ENCODE measurements at regions not wholly inside any gene's neighbourhood (a gene's known extent, or its start where the extent isn't known, plus 50 kb on each side); places are given as distances from the start of the nearest gene placed in this dataset.

DNA sequence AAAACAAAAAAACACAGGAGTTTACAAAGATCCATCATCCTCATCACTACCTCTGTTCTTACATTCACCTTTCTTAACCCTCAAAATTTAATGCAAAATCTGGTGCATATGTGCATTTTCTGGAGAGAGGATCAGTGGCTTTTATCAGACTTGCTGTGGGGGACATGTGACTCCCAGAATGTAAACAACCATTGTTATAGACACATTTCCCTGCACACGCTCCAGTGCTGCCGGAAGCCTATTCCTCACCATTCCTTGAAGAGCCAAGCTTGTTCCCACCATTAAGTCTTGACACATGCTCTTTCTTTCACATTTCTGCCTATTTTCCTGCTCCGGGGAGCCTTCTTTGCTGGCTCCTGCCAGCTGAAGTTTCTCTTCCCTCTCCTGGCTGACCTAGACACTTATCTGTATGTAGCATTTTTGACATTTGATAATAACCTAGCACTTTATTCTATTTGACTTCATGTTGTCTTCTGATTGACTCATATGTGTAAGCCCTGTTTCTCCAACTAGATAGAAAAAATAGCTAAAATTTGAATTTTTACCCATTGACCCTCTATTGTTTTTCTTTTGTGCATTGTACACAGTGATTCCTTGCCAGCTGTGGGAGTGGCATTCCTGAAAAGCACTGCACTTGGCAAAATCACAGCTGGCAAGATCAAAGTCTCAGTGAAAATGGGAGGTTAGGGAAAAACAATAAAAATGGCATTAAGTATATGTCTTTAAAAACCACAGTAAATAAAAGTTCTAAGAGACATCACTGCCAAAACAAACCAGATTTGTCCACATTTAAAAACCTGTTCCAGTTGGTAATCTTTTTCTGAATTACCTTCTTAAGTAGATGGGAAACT lies 76.8 kb upstream of the CIBAR2 start:
- DNase-seq: no peak

DNA sequence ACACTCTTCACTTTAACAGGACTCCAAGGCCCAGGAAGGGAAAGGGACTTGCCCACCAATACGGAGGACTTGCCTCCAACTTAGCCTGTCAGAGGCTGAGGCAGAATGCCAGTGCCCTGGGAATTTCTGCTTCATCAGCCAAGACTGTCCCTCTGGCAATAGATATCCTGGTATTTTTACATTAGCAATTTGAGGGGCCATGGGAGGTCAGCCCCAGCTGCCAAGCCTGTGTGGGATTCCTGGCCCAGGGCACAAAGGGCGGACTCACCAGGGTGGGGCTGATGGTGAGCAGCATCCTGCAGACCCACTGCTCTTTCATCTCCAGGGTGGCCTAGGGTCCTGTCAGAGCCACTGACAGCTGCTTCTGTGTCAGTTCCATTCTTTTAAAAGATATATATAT lies 78.3 kb upstream of the CIBAR2 start:
- no peak for DNase-seq

DNA sequence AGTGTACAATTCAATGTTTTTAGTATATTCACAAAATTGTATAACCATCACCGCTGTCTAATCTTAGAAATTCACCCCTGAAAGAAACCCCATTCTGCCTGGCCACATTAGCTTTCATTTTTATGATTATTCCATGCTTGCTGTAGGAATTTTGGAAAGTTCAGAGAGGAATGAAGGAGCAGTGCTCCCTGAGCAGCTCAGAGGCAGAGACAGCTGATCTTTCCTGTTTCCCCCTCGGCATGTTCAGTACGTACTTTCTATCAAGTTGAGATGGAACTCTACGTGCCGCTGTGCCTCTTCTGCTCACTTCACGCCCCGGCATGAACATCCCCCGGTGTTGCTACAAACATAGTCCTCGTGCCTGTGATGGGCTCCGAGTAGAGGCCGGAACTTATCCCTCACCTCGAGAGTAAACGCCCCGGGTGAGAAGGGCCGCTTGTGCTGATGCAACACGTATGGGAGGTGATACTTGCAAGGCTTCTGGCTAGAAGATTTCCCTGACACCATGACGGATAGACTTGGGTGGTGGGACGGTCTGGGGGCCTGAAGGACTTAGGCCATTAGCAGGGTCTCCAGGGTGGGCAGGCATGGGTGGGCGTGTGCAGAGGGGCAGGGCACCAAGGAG lies 79.2 kb upstream of the CIBAR2 start:
- DNase-seq: no peak

DNA sequence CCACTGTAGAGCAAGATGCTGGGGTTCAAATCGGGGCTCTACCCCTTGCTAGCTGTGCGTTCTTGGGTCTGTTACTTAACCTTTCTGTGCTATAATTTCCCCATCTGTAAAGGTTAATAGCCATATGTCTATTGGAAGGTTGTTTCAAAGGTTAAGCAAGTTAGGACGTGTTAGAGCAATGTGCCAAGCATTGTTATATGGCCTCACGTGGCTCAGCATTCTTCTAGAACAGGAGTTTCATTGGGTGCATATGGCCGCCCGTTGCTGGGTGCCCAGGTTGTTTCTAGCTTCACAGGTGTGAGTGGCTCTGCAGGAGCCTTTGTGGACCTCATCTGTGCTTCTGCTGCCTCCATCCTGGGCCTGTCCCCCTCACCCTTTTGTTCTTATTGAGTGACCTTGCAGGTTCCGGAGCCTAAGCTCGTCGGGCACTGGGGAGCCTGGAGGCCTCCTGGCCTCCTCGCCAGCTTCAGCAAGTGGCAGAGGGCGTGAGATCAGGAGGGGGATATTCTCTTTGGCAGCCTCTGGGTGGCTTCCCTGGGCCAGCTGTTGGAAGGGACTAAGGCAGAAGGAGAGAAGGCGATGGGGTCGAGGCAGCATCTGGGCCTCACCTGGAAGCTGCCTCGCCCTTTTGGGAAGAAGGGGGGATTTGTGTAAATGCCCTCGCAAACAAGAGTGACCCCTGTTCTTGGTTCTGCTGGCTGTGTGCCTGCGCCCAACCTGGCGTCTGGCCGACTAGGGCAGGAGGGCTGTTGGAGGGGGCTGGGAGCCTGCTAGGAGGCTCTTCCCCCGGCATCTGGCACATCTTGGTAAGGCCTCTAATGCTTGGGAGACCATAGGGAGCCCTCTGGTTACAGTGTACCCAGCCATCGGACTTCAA lies 80.2 kb upstream of the CIBAR2 start:
- DNase-seq: no peak

DNA sequence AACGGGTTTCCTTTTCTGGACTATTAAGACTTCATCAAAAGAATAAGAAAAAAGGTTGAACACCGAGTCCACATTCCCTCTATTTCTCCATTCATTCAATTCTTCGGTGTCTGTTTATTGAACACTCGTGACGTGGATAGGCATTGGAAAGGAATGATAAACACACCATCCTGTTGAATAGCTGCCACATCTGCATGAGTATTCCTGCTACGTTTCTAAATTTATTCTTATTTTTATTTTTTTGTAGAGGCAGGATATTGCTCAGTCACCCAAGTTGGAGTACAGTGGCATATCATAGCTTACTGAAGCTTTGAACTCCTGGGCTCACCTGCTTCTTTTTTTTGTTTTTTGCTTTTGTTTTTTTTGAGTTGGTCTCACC lies 80.8 kb upstream of the CIBAR2 start:
- DNase-seq: no peak

DNA sequence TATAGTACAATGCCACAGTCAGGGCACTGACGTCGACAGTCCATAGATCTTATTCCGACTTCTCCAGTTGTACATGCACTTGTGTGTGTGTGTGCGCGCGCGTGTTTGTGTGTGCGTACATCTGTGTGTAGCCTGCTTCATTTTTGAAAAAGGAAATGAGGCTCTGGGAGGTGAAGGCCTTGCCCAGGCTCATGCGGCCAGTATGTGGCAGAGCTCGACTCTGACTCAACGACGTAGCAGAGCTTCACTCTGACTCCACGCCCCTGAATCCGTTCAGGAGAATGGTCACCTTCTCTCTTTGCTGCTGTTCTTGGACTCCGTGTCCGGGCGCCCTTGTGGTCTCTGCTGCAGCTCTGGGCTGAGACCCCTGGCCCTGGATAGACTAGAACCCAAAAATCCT lies 81.6 kb upstream of the CIBAR2 start:
- DNase-seq: no peak

DNA sequence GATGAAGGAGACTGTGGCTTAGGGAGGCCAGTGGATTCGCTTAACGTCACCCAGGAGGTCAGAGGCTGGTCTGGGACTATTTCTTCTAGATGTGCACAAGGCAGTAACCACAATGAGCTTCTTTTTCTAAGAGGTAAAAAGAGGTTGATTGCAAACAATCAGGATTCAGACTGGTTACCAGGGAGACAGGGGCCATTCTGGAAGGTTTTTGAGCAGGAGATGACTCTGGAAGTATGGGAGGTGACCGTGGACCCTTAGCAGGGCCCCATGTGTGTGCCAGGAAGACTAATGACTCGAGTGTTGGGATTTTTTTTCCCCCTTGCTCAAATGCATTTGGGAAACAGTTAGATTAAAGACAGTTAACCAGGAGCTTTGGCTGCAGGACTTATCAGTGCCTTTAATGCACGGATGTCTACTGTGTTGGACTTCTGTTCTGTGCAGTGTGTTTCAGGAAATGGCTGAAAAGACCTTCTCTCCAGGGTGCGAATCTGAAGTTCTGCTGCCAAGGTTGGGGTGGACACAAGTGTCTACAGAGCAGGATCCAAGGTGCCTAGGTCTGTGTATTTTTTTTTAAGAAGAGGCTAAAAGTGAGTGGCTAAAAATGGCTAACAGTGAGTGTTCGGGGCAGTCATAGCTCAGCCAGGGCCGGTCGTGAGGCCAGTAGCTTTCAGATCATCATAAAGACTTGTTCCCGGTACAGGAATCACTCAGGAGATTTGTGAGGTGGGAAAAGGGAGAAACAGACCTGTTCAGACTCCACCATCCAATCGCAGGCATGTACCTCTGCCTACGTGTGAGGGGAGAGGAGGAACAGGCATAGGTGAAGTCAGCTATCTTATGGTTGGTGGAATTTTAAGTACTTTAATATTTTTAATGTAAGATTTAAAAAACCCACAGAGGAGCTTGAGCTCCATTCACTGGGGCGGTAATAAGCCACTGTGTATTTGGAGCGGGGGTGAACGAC lies 82.3 kb upstream of the CIBAR2 start:
- no peak for DNase-seq

DNA sequence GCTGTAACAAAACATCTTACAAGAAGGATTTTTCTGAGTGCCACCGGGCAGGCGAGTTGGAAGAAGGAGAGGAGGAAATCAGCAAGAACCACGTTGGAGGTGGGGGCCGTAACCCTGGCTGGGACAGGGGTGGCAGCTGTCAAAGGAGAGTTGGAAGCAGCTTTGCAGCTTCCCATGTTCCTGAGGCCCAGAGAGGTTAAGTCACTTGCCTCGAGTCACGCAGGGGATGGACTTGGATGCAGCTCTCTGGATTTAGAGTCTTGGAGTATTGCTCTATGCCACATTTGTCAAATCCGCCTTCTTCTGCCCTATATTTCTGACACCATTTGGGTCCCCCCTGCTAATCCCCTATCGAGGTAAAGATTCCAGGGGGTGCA lies 83.0 kb upstream of the CIBAR2 start:
- no peak for DNase-seq

DNA sequence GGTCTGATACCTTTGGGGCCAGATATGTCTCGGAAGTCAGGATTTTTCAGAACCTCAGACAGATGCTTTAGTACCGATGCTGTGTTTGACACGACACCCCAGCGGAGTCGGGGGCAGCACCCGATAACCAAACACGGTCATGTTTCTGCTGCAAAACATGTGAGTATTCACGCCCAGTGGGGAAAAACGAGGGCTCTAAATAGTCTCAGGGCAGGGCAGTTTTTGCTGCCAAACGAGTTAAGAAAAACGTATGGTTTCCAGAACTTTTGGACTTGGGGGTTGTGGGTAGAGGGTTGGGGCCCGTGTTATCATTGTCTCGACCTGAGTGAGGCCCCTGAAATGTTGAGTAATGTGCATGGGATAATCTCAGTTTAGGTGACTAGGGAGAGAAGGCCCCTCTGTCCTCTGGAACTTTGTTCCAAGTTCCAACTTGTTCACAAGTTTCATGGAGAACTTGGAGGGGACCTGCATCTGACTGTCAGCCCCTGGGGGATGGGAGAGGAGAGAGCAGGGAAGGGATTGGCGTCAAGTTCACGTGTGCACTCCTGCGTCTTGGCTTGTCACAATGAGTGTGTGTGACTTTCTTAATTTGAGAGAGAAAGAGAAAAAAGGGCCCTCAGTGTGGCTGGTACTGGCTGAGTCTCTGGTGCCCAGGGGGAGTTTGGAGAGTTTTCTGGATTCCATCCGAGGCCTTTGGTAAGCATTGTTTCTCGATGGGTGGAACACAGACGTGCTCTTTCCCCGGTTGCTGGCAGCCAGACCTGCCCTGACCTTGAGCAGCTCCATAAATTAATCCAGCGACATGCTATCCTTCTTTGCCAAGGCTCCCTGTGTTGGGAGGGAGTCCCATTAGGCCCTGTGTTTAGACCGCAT lies 83.9 kb upstream of the CIBAR2 start:
- no peak for DNase-seq

DNA sequence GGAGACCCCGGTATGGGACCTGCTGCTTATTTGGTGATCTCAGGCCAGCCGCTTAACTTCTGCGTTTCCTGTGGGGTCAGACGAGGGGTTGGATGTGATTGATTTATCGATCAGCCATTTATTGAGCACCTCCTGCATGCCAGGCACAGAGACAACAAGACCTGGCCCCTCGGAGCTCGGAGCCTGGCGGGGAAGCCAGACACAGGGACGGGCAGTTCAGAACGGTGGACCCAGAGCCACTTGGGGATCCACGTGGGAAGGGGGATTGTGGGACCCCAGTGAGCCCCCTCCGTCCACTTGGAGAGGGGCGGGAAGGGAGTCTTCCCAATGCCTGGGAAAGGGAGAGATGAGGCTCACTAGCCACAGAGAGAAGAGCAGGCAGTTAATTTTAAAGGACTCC lies 84.7 kb upstream of the CIBAR2 start:
- no peak for DNase-seq

DNA sequence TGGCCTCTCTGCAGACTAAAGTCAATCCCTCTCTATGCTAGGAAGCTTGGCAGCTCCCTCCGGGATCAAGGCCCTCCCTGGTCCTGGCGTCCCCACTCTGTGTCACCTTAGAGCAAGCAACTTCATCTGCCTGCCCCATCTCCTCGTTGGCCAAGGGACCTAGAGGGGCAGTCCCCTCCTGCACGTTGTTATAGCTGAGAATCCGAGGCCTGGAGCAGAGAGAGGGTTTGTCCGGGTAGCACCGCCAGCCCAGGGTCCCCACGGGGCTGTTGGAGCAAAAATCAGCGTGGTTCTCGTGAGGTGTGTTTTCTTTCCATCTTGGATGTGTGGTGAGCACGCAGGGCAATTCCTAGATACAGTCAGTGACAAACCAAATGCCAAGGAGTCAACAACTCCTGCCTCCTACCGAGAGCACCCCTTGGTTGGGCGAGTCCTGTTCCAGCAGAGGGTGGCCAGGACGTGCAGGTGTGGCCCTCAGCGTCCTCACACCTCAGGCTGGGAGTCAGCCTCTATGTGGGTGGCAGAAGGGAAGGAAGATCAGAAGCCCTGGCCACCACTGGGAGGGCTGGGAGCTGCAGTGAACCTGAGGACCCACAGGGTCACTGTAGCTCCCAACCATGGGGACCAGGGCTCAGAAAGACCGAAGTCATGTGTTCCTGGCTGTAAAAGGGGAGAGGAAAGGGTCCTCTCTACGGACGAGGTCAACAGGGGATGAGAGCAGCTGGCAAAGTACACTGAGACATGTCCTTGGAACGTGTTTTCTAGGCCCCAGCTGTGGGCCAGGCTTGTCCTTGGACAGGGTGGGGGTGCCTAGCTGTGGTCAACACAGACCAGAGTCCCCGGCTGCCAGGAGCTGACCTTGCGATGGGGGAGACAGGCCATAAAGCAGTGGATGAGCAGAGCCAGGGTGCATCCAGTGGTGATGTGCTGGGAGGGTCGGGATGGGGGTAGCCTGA lies 85.6 kb upstream of the CIBAR2 start:
- no peak for DNase-seq

DNA sequence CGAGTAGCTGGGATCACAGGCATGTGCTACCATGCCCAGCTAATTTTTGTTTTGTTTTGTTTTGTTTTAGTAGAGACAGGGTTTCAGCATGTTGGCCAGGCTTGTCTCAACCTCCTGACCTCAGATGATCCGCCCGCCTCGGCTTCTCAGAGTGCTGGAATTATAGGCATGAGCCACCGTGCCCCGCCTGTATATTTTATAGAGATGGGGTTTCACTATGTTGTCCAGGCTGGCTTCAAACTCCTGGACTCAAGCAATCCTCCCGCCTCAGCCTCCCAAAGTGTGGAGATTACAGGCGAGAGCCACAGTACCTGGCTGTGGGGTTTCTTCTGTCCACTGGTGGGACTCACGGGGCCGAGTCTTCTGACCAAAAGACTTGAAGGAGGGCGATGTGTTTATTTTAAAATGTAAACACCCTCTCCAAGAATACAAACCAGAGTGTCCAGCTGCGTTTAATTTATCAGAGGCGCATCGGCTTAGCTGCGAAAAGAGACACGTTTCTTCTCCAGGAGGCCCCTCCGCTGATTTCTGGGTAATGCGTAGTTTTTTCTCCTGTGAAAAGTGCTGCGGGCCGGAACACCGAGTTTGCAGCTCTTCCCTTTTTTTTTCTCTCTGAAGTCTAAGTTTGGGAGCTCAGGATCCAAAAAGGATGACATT lies 86.9 kb upstream of the CIBAR2 start:
- DNase-seq: no peak

DNA sequence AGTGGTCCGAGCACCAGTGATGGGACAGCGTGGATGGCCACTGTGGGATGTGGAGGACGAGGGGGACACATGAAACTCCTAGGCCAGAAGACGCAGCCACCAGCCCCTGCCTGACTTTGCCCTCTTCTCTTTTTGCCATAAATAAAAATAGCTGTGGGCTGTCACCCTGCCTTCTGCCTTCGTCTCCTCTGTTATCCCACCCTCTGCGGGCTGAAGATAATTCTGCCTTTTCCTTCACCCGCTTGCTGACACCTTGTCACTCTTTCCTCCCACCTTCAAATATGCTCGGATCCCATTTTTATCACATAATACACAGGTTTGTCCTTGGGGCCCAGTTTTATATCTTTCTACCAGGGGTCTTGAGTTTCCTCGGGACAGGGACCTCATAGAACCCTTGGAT lies 87.6 kb upstream of the CIBAR2 start:
- DNase-seq: no peak

DNA sequence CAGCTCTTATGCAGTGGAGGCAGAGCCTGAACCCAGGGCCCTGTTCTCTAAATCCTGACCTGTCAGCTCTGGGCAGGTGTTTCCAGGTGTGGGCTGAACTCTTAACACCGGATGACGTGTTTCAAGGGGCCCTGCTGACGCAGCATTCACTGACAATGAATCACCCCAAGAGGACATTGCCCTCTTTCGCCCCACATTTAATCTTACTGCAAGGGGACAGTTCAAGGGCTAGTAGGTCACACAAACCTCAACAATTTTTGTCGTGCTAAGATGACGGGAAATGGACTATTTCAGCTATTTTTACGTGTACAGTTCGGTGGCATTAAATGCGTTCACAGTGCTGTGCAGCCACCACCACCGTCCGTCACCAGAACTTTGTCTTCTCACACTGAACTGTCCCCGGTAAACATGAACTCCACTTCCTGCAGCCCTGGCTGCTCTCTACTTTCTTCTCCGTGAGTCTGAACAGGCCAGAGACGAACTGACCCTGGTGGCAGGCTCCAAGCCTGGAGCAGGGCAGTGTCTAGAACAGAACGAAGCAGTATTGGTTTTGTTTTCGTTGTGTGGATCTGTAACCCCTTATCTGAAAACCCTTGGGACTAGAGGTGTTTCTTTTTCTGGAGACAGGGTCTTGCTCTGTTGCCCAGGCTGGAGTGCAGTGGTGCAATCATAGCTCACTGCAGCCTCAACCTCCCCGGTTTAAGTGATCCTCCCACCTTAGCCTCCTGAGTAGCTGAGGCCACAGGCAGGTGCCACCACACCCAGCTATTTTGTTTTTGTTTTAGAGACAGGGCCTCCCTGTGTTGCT lies 88.4 kb upstream of the CIBAR2 start:
- no peak for DNase-seq

DNA sequence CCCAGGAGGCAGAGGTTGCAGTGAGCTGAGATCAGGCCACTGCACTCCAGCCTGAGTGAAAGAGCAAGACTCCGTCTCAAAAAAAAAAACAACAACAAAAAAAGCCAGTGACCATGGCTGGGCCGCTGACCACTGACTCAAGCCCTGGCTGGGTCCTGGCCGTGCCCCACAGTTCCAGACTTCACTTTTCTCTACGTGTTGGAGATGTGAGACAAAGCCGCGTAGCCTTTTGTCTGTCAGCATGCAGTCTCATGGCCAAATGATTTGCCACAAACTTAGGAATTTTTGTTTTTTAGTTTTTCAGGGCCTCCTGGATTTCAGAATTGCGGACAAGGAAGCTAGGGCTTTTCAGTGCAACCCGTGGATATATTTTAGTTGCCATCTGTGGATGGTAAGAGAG lies 89.3 kb upstream of the CIBAR2 start:
- no peak for DNase-seq

DNA sequence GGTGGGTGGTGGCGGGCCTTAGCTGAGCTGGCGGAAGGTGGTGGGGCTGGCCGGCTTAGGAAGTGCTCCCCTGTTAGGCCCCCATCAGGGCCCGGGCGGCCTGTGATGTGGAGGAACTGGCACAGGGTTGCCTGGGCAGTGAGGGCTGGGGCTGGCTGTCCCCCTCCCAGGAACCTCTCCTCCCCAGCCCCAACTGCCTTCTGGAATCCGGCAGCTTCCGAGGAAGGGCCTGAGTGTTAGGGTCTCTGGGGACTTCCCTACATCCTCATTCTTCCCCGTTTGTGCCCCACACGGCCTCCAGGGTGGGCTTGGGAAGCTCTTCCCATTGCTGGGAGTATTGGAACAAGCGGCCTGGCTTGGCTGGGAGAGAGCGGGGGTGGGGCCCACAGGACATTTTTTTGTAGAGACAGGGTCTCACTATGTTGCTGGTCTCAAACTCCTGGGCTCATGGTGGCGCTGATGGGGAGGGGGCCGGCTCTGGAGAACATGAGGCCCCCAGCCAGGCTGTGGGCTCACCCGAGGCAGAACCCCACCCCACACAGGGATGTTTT lies 89.9 kb upstream of the CIBAR2 start:
- DNase-seq: no peak

DNA sequence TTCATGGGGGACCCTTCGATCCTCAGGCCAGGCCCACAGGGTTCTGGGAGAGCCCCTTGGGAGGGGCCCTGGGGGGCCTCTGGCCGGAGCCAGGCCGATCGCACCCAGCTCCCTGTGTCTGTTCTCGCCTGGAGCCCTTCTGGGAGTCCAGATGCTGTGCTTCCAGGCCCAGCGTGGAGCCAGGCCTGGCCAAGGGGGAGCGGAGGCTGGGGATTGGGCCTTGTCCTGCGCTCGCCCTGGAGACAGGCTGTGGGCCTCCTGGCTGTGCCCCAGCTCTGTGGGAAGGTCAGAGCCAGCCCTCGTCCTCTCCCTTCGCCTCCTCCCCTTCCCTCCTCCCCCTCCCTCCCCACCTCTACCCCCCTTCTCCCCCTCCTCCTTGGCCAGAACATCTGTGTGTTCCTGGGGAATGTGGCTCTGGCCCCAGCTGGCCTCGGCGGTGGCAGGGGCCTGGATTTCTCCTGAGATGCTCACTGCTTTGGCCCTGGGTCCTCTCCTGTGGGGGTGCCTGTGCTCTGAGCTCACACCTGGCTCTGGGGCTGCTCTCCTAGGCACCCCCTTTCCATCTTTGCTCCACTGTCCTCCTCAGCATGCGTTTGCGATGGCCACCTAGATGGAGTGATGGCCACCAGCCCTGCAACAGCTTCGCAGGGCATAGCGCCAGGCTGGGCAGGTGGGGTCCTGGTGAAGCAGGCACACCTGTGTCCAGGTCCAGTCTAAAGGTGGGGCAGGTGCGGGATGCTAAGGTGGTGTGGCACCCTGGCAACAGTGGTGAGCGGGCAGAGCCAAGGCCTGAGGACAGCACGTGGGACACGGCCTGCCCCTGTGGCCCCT lies 90.6 kb upstream of the CIBAR2 start:
- no peak for DNase-seq

DNA sequence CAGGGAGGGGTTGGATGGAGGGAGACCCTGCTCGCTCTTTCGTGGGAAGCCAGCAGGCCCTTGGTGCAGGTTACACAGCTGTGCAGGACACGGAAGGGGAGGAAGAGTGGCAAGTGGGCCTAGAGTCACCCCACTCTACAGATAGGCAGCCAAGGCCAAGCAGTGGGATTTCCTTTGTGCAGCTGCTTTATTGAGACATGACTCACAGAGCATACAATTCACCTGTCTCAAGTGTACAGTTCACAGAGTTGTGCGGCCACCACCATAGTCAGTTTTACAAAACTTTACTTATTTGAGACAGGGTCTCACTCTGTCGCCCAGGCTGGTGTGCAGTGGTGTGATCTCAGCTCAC lies 91.2 kb upstream of the CIBAR2 start:
- DNase-seq: no peak
